ENCODE measurements at regions not wholly inside any gene's neighbourhood (a gene's known extent, or its start where the extent isn't known, plus 50 kb on each side); places are given as distances from the start of the nearest gene placed in this dataset.

DNA sequence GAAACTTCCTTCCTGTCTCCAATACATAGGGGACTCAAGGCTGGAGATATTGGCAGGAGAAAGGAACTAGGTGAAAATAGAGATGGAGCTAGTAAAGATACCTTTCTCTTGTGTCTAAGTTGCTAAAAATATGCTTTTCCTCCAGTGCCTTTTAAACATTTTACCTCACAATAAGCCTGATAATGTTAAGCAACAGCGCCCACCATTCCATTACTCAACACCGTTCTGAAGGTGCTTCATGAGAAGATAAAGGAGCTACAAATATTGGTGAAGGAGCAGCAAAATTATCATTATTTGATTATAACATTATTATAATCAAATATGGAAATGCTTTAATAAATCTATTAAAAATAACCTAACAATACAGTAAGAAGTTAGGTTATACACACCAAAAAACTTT is 83.6 kb upstream of the BARX2 start:
- WGBS, 2 donors, result 92 to 95% methylated on average over 2 of the region's 2 CpGs
- intact Hi-C loops (cut with DNase I), result no loop called here
- peaks cover 0 to 16% (median 9%) of the 10 kb centered on the region in 7 donors for H3K27me3 ChIP-seq

GRCh38 chr11:129291546-129291945 is 84.1 kb upstream of the BARX2 start:
- no peaks in the 10 kb centered on the region for H3K9me3 ChIP-seq

More for the DNA sequence above, 83.6 kb upstream of the BARX2 start:
- Histone ChIP-seq H3K27ac (no peak overlapping the region), H3K36me3 (no peaks in the 10 kb centered on the region), H3K4me1 (peaks cover 0 to 4% (median 0%) of the 10 kb centered on the region in 9 donors), H3K4me3 (no peak overlapping the region), H3K9me3 (no peaks in the 10 kb centered on the region)
- DNase-seq, result no peak
- ATAC-seq, result no peak
- TF ChIP-seq CTCF (IDR thresholded peaks at IDR 0.05), result no peak

DNA sequence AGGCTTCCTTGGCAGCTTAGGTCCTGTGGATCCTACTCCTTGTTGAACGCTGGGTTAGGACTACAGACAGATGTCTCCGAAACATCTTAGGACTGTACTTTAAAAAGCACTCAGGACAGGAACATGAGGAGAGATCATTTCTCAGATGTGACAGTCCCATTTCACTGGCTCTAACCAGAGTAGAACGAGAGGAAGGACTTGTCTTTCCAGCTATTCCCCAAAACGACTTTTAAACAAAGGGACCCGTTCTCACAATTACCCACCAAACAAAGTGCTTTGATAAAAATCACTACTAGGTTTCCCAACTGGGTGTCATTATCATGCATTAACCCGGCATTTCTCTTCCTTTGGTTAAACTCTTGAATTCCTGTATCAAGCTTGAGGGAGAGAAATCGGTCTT is 84.7 kb upstream of the BARX2 start:
- peaks cover 0 to 16% (median 8%) of the 10 kb centered on the region in 7 donors for H3K27me3 ChIP-seq
- ATAC-seq (no peak), DNase-seq (no peak)
- H3K4me1 ChIP-seq, result peaks cover 0 to 11% (median 0%) of the 10 kb centered on the region in 9 donors
- no peak overlapping the region for H3K27ac ChIP-seq
- no peaks in the 10 kb centered on the region for H3K9me3 ChIP-seq
- intact Hi-C loops (cut with DNase I), result no loop called here
- TF ChIP-seq CTCF (IDR thresholded peaks at IDR 0.05), result no peak
- no peaks in the 10 kb centered on the region for H3K36me3 ChIP-seq
- no peak overlapping the region for H3K4me3 ChIP-seq
- WGBS, 2 donors, result 76 to 84% methylated on average over 7 of the region's 7 CpGs

More at GRCh38 chr11:129291546-129291945, 84.1 kb upstream of the BARX2 start:
- H3K4me1 ChIP-seq, result peaks cover 0 to 10% (median 0%) of the 10 kb centered on the region in 9 donors
- ATAC-seq (no peak), DNase-seq (no peak)
- 65 to 70% methylated on average over 5 of the region's 5 CpGs for WGBS, 2 donors
- intact Hi-C loops (cut with DNase I), result no loop called here
- peaks cover 0 to 16% (median 8%) of the 10 kb centered on the region in 7 donors for H3K27me3 ChIP-seq
- TF ChIP-seq CTCF (IDR thresholded peaks at IDR 0.05), result no peak
- no peak overlapping the region for H3K4me3 ChIP-seq
- H3K27ac ChIP-seq, result no peak overlapping the region
- H3K36me3 ChIP-seq, result no peaks in the 10 kb centered on the region

- no peak for ATAC-seq
- no peak overlapping the region for H3K27ac ChIP-seq
- no peak for TF ChIP-seq CTCF (IDR thresholded peaks at IDR 0.05)
- intact Hi-C loops (cut with DNase I), result no loop called here
- 88 to 90% methylated on average over 13 of the region's 13 CpGs for WGBS, 2 donors
- H3K4me1 ChIP-seq, result peaks cover 0 to 20% (median 0%) of the 10 kb centered on the region in 9 donors
- no peaks in the 10 kb centered on the region for H3K36me3 ChIP-seq
- H3K27me3 ChIP-seq, result peaks cover 0 to 16% (median 8%) of the 10 kb centered on the region in 7 donors
- no peak overlapping the region for H3K4me3 ChIP-seq
- DNase-seq, result no peak
- no peaks in the 10 kb centered on the region for H3K9me3 ChIP-seq
These were observed 86.2 kb upstream of the BARX2 start for GRCh38 chr11:129289350-129290040.
